ENCODE measurements at regions not wholly inside any gene's neighbourhood (a gene's known extent, or its start where the extent isn't known, plus 50 kb on each side); places are given as distances from the start of the nearest gene placed in this dataset.

- TF ChIP-seq CTCF (IDR thresholded peaks at IDR 0.05) (no peak), POLR2A (IDR thresholded peaks at IDR 0.05) (no peak), POLR2AphosphoS5 (IDR thresholded peaks at IDR 0.05) (no peak)
These were observed 203.8 kb upstream of the SH3BP4 start for GRCh38 chr2:234747833-234748559.
